Erythroblast (primary cell): ENCODE measurements at regions not wholly inside any gene's neighbourhood (a gene's known extent, or its start where the extent isn't known, plus 50 kb on each side); places are given as distances from the start of the nearest gene placed in this dataset.

ENCODE experiments used
- GATA1 ChIP-seq: IDR thresholded peaks from 2 replicates; pipeline ENCODE4 v1.6.1; 2011; ENCODE audit warnings: low read depth, mild to moderate bottlenecking, control low read depth, low read length, moderate library complexity
- POLR2A ChIP-seq: IDR thresholded peaks from 2 replicates; pipeline ENCODE4 v1.6.1; 2011; ENCODE audit warnings: mild to moderate bottlenecking, low read length

DNA sequence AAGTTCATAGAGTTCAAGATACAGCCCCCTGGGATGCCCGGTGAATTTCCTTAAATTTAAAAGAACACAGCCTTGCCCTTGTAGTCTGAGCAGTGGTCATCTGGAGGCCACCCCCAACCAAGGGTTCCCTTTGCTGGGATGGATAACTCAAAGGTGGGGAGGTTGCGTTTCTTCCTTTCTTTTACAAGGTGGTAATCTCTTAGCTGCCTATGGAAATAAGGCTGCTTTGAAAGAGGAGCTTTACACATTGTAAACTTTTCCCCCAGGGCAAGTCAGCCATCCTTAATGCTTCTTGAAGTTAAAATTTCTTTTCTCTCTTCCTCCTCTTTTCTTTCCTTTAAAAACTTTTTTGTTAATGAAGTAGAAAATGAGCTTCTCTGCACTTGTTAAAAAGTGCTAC is 71.2 kb upstream of the PRDM1 start:
- TF ChIP-seq POLR2A, result no peak
- TF ChIP-seq GATA1, result no peak
